ENCODE measurements at regions not wholly inside any gene's neighbourhood (a gene's known extent, or its start where the extent isn't known, plus 50 kb on each side); places are given as distances from the start of the nearest gene placed in this dataset.

DNA sequence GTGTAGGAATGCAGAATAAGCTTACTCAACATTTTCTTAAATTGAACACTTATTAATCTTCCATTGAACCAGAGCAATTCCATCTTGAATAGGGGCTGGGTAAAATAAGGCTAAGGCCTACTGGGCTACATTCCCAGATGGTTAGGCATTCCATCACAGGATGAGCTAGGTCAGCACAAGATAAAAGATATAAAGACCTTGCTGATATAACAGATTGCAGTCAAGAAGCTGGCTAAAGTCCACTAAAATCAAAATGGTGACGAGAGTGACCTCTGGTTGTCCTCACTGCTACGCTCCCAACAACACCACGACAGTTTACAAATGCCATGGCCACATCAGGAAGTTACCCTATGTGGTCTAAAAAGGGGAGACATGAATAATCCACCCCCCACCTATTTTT lies 156.1 kb downstream of the NXNL2 start:
- Histone ChIP-seq H3K4me3 (ENCODE audit: low read depth in 1 of 2, low read length in 2 of 2) (no peak overlapping the region), H3K9me3 (ENCODE audit: control insufficient read depth in 1 of 2, low read length in 2 of 2) (no peaks in the 10 kb centered on the region), H3K27ac (ENCODE audit: low read depth, low read length) (no peak overlapping the region), H3K9ac (ENCODE audit: low read depth in 1 of 2, low read length in 2 of 2) (no peak overlapping the region), H3K27me3 (ENCODE audit: control insufficient read depth in 1 of 2, insufficient read depth in 2 of 2, low read length in 2 of 2) (no peaks in the 10 kb centered on the region), H3K4me1 (ENCODE audit: control insufficient read depth in 1 of 2, insufficient read depth in 2 of 2, low read length in 2 of 2) (no peaks in the 10 kb centered on the region), H3K36me3 (ENCODE audit: control insufficient read depth in 1 of 2, insufficient read depth in 2 of 2, low read length in 2 of 2) (no peaks in the 10 kb centered on the region)

DNA sequence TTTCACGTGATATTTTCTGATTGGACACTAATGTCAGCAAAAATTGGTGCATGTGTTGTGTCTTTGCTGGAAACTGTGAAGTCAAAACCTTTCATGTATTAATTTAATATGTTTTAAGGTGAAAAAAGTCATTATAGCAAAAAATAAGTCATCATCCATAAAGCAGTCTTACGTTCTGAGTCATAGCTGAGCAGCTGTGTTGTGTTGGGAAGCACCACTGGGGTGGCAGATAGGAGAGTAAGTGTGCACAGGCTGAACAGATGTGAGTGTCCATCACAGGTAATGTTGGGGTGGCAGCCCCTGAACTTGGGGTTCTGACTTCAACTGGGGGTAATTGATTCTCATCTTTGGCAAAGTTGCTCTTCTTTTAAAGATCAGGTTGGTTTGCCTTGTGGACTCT lies 156.8 kb downstream of the NXNL2 start:
- no peak overlapping the region for H3K27ac ChIP-seq (ENCODE audit: low read depth, low read length)
- H3K36me3 ChIP-seq (ENCODE audit: control insufficient read depth in 1 of 2, insufficient read depth in 2 of 2, low read length in 2 of 2): no peaks in the 10 kb centered on the region
- H3K27me3 ChIP-seq (ENCODE audit: control insufficient read depth in 1 of 2, insufficient read depth in 2 of 2, low read length in 2 of 2): no peaks in the 10 kb centered on the region
- no peak overlapping the region for H3K9ac ChIP-seq (ENCODE audit: low read depth in 1 of 2, low read length in 2 of 2)
- H3K9me3 ChIP-seq (ENCODE audit: control insufficient read depth in 1 of 2, low read length in 2 of 2): no peaks in the 10 kb centered on the region
- H3K4me3 ChIP-seq (ENCODE audit: low read depth in 1 of 2, low read length in 2 of 2): no peak overlapping the region
- H3K4me1 ChIP-seq (ENCODE audit: control insufficient read depth in 1 of 2, insufficient read depth in 2 of 2, low read length in 2 of 2): no peaks in the 10 kb centered on the region

DNA sequence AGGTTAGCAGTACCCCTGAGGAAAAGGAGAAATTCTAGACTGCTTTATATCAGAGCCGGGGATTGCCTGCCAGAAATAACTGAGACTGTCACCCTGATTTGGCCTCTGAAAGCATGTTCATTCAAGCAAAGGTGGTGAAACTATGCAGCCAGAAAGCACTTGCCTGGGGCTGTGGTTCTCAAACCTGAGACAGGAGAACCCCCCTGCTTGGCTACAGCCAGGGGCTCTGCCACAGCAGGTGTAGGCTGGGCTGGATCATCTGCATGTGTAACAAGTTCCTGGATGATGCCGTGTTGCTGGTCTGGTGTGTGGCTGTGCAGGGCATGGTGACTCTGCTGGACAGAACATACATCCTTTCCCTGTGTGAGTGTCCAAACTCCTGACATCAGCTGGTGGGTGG lies 157.8 kb downstream of the NXNL2 start:
- H3K9me3 ChIP-seq (ENCODE audit: control insufficient read depth in 1 of 2, low read length in 2 of 2): no peaks in the 10 kb centered on the region
- H3K27ac ChIP-seq (ENCODE audit: low read depth, low read length): no peak overlapping the region
- H3K36me3 ChIP-seq (ENCODE audit: control insufficient read depth in 1 of 2, insufficient read depth in 2 of 2, low read length in 2 of 2): no peaks in the 10 kb centered on the region
- no peak overlapping the region for H3K9ac ChIP-seq (ENCODE audit: low read depth in 1 of 2, low read length in 2 of 2)
- H3K27me3 ChIP-seq (ENCODE audit: control insufficient read depth in 1 of 2, insufficient read depth in 2 of 2, low read length in 2 of 2): no peaks in the 10 kb centered on the region
- no peaks in the 10 kb centered on the region for H3K4me1 ChIP-seq (ENCODE audit: control insufficient read depth in 1 of 2, insufficient read depth in 2 of 2, low read length in 2 of 2)
- H3K4me3 ChIP-seq (ENCODE audit: low read depth in 1 of 2, low read length in 2 of 2): no peak overlapping the region

GRCh38 chr9:88694625-88695024 lies 159.6 kb downstream of the NXNL2 start:
- H3K4me3 ChIP-seq (ENCODE audit: low read depth in 1 of 2, low read length in 2 of 2): no peak overlapping the region
- no peaks in the 10 kb centered on the region for H3K9me3 ChIP-seq (ENCODE audit: control insufficient read depth in 1 of 2, low read length in 2 of 2)
- H3K27ac ChIP-seq (ENCODE audit: low read depth, low read length): no peak overlapping the region
- no peaks in the 10 kb centered on the region for H3K4me1 ChIP-seq (ENCODE audit: control insufficient read depth in 1 of 2, insufficient read depth in 2 of 2, low read length in 2 of 2)
- no peaks in the 10 kb centered on the region for H3K36me3 ChIP-seq (ENCODE audit: control insufficient read depth in 1 of 2, insufficient read depth in 2 of 2, low read length in 2 of 2)
- H3K27me3 ChIP-seq (ENCODE audit: control insufficient read depth in 1 of 2, insufficient read depth in 2 of 2, low read length in 2 of 2): peaks cover 0 to 4% of the 10 kb centered on the region in 2 donors
- H3K9ac ChIP-seq (ENCODE audit: low read depth in 1 of 2, low read length in 2 of 2): no peak overlapping the region

DNA sequence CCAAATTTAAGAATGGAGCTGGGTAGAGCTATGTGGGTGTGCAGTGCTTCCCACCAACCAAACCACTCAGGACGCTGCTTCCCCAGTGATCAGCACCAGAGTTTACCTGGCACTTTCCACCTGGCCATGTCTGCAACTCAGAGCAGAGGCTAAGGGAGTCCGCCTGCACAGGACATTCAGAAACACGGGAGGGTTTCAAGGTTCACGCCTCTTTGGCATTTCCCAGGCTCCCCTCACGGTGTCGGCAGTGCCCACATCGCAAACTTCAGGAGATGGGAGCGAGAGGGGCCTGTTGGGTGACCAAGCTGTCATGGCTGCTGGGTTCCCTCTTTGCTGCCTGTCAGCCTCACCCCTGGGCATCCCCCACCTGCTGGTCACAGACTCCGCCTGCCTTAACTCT lies 161.5 kb downstream of the NXNL2 start:
- Histone ChIP-seq H3K9me3 (ENCODE audit: control insufficient read depth in 1 of 2, low read length in 2 of 2) (no peaks in the 10 kb centered on the region), H3K36me3 (ENCODE audit: control insufficient read depth in 1 of 2, insufficient read depth in 2 of 2, low read length in 2 of 2) (no peaks in the 10 kb centered on the region), H3K4me3 (ENCODE audit: low read depth in 1 of 2, low read length in 2 of 2) (no peak overlapping the region), H3K27ac (ENCODE audit: low read depth, low read length) (no peak overlapping the region), H3K9ac (ENCODE audit: low read depth in 1 of 2, low read length in 2 of 2) (no peak overlapping the region), H3K4me1 (ENCODE audit: control insufficient read depth in 1 of 2, insufficient read depth in 2 of 2, low read length in 2 of 2) (no peaks in the 10 kb centered on the region), H3K27me3 (ENCODE audit: control insufficient read depth in 1 of 2, insufficient read depth in 2 of 2, low read length in 2 of 2) (peaks cover 0 to 4% of the 10 kb centered on the region in 2 donors)

- Histone ChIP-seq H3K9ac (ENCODE audit: low read depth in 1 of 2, low read length in 2 of 2) (no peak overlapping the region), H3K4me3 (ENCODE audit: low read depth in 1 of 2, low read length in 2 of 2) (no peak overlapping the region), H3K9me3 (ENCODE audit: control insufficient read depth in 1 of 2, low read length in 2 of 2) (no peaks in the 10 kb centered on the region), H3K27me3 (ENCODE audit: control insufficient read depth in 1 of 2, insufficient read depth in 2 of 2, low read length in 2 of 2) (peaks cover 0 to 4% of the 10 kb centered on the region in 2 donors), H3K4me1 (ENCODE audit: control insufficient read depth in 1 of 2, insufficient read depth in 2 of 2, low read length in 2 of 2) (no peaks in the 10 kb centered on the region), H3K27ac (ENCODE audit: low read depth, low read length) (no peak overlapping the region), H3K36me3 (ENCODE audit: control insufficient read depth in 1 of 2, insufficient read depth in 2 of 2, low read length in 2 of 2) (no peaks in the 10 kb centered on the region)
These were observed 162.9 kb downstream of the NXNL2 start for GRCh38 chr9:88697764-88698432.

DNA sequence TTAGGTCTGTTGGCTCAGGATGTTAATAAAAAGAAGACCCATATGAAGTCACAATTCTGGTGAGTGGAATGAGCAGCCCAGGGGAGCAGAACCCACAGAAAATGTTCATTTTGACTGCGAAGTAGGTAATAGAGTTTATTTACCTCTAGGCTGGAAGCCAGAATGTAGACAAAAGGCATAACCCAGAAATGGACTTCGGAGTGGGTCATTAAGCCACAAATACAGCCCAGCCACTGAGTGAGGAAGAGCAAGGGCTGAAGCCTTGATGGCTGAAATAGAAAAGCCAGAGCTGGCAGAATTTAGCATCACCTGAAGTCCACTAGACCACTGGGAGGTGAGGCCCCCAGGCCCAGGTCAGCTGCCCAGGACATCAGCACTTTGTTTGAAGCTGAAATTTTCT lies 168.0 kb downstream of the NXNL2 start:
- H3K9me3 ChIP-seq (ENCODE audit: control insufficient read depth in 1 of 2, low read length in 2 of 2): no peaks in the 10 kb centered on the region
- no peak overlapping the region for H3K4me3 ChIP-seq (ENCODE audit: low read depth in 1 of 2, low read length in 2 of 2)
- H3K27ac ChIP-seq (ENCODE audit: low read depth, low read length): no peak overlapping the region
- H3K27me3 ChIP-seq (ENCODE audit: control insufficient read depth in 1 of 2, insufficient read depth in 2 of 2, low read length in 2 of 2): peaks cover 0 to 4% of the 10 kb centered on the region in 2 donors
- no peaks in the 10 kb centered on the region for H3K36me3 ChIP-seq (ENCODE audit: control insufficient read depth in 1 of 2, insufficient read depth in 2 of 2, low read length in 2 of 2)
- H3K9ac ChIP-seq (ENCODE audit: low read depth in 1 of 2, low read length in 2 of 2): no peak overlapping the region
- no peaks in the 10 kb centered on the region for H3K4me1 ChIP-seq (ENCODE audit: control insufficient read depth in 1 of 2, insufficient read depth in 2 of 2, low read length in 2 of 2)

- no peaks in the 10 kb centered on the region for H3K36me3 ChIP-seq (ENCODE audit: control insufficient read depth in 1 of 2, insufficient read depth in 2 of 2, low read length in 2 of 2)
- H3K9me3 ChIP-seq (ENCODE audit: control insufficient read depth in 1 of 2, low read length in 2 of 2): no peaks in the 10 kb centered on the region
- no peaks in the 10 kb centered on the region for H3K27me3 ChIP-seq (ENCODE audit: control insufficient read depth in 1 of 2, insufficient read depth in 2 of 2, low read length in 2 of 2)
- no peak overlapping the region for H3K4me3 ChIP-seq (ENCODE audit: low read depth in 1 of 2, low read length in 2 of 2)
- H3K27ac ChIP-seq (ENCODE audit: low read depth, low read length): peak overlapping the region; percentile 25
- no peak overlapping the region for H3K9ac ChIP-seq (ENCODE audit: low read depth in 1 of 2, low read length in 2 of 2)
- no peaks in the 10 kb centered on the region for H3K4me1 ChIP-seq (ENCODE audit: control insufficient read depth in 1 of 2, insufficient read depth in 2 of 2, low read length in 2 of 2)
These were observed 171.5 kb downstream of the NXNL2 start for GRCh38 chr9:88706193-88707113.

GRCh38 chr9:88710449-88710848 lies 175.5 kb downstream of the NXNL2 start:
- Histone ChIP-seq H3K27ac (ENCODE audit: low read depth, low read length) (no peak overlapping the region), H3K36me3 (ENCODE audit: control insufficient read depth in 1 of 2, insufficient read depth in 2 of 2, low read length in 2 of 2) (no peaks in the 10 kb centered on the region), H3K4me1 (ENCODE audit: control insufficient read depth in 1 of 2, insufficient read depth in 2 of 2, low read length in 2 of 2) (no peaks in the 10 kb centered on the region), H3K9ac (ENCODE audit: low read depth in 1 of 2, low read length in 2 of 2) (no peak overlapping the region), H3K9me3 (ENCODE audit: control insufficient read depth in 1 of 2, low read length in 2 of 2) (no peaks in the 10 kb centered on the region), H3K4me3 (ENCODE audit: low read depth in 1 of 2, low read length in 2 of 2) (no peak overlapping the region), H3K27me3 (ENCODE audit: control insufficient read depth in 1 of 2, insufficient read depth in 2 of 2, low read length in 2 of 2) (no peaks in the 10 kb centered on the region)

DNA sequence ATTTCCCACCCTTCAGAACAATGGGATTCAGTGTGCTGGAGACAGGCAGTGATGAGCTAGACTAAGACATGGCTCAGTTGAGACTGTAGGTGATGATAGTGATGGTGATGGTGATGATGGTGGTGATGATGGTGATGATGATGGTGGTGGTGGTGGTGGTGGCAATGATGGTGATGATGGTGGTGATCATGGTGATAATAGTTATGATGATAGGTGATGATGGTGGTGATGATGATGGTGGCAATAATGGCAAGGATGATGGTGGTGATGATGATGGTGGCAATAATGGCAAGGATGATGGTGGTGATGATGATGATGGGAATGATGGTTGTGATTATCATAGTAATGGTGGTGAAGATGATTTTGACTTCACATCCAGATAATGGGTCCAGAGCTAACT lies 176.7 kb downstream of the NXNL2 start:
- no peak overlapping the region for H3K9ac ChIP-seq (ENCODE audit: low read depth in 1 of 2, low read length in 2 of 2)
- H3K4me1 ChIP-seq (ENCODE audit: control insufficient read depth in 1 of 2, insufficient read depth in 2 of 2, low read length in 2 of 2): no peaks in the 10 kb centered on the region
- no peak overlapping the region for H3K4me3 ChIP-seq (ENCODE audit: low read depth in 1 of 2, low read length in 2 of 2)
- no peak overlapping the region for H3K27ac ChIP-seq (ENCODE audit: low read depth, low read length)
- H3K27me3 ChIP-seq (ENCODE audit: control insufficient read depth in 1 of 2, insufficient read depth in 2 of 2, low read length in 2 of 2): no peaks in the 10 kb centered on the region
- H3K36me3 ChIP-seq (ENCODE audit: control insufficient read depth in 1 of 2, insufficient read depth in 2 of 2, low read length in 2 of 2): no peaks in the 10 kb centered on the region
- no peaks in the 10 kb centered on the region for H3K9me3 ChIP-seq (ENCODE audit: control insufficient read depth in 1 of 2, low read length in 2 of 2)
